ENCODE measurements at regions not wholly inside any gene's neighbourhood (a gene's known extent, or its start where the extent isn't known, plus 50 kb on each side); places are given as distances from the start of the nearest gene placed in this dataset.
"Not testable (repeated sequence)": the region's sequence is repeated elsewhere in the genome, so short reads cannot be mapped to it uniquely, and the experiment has no call there.

DNA sequence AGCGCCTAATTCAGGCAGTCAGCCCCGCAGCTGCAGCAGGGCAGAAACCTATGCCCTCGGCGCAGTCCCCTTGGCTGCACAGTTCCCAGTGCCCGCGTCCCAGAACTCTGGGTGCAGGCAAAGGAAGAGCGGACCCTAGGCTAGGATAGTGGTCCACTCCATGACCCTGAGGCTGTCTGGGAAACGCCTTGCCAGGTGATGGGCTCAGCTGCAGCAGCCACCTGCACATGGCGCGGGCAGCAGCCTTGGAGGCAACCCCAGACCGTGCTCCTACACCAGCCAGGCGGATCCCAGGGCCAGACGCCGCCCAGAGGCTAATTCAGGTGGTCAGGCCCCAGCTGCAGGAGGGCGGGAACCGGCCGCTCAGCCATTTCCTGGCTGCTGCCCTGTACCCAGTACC is 83.0 kb downstream of the POTEC start:
- H3K4me3 ChIP-seq (replicated peaks; ENCODE audit: low read depth, low read length); DNase-seq (ENCODE audit: low read depth): not testable (repeated sequence)

DNA sequence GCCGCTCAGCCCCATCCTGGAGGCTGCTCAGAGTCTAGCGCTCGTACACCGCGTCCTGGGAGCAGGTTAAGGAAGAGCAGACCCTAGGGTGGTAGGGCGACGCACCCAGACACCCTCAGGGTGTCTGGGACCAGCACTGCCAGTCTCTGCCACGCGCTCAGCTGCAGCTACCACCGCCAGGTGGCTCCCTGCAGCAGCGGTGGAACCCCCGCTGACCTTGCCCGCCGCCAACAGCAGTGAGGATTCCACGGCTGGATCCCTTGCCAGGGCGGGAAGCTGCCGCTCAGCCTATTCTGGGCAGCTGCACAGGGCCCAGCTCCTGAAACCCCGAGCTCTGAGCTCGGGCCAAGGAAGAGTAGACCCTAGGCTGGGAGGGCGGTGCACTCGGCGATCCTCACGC is 83.6 kb downstream of the POTEC start:
- not testable (repeated sequence) for DNase-seq (ENCODE audit: low read depth); H3K4me3 ChIP-seq (replicated peaks; ENCODE audit: low read depth, low read length)

DNA sequence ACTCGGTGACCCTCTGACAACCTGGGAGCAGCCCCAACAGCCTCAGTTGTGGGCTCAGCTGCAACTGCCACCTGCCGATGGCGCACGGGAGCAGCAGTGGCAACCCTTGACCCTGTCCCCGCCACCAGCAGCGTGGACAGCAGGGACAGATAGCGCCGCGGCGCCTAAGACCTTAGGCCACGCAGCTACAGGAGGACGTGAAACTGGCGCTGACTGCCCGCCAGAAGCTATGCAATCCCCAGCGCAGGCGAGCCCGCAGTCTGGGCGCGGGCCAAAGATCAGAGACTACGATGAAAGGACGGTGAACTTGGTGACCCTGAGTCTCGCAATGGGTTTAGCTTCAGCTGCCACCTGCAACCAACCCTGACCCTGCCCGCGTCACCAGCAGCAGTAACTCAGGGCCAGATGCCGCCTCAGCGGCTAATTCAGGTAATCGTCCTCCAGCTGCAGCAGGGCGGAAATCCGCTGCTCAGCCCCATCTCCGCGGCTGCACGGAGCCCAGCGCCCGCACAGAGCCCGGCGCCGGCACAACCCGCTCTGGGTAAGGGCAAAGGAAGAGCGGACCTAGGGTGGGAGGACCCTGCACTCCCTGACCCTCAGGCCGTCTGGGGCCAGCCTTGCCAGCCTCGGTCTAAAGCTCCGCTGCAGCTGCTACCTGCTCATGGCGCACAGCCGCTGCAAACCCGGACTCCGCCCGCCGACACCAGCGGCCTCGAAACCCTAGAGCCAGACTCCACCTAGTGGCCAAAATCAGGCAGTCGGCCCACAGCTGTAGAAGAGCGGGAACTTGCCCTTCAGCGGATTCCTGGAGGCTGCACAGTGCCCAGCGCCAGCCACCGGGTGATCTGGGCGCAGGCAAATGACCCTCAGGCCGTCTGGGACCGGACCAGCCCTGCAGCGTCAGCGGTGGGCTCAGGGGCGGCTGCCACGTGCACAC is 85.1 kb downstream of the POTEC start:
- H3K4me3 ChIP-seq (replicated peaks; ENCODE audit: low read depth, low read length); DNase-seq (ENCODE audit: low read depth): not testable (repeated sequence)

DNA sequence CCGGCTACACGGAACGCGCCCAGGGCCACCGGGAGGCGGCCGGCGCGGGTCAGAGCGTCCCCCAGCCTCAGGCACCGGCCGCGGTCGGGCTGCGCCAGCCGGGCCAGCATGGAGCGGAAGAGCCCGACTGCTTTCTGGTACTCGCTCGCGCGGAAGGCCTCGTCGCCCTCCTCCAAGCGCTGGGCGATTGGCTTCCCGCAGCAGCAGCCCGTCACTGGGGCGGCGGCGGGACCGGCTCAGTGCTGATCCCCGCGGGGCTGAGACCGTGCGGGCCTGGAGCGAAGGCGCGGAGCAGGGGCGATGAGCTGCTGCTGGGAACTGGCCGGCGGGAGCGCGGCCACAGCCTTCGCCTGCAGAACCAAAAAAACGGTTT is 92.8 kb downstream of the POTEC start:
- DNase-seq (ENCODE audit: low read depth); H3K4me3 ChIP-seq (replicated peaks; ENCODE audit: low read depth, low read length): not testable (repeated sequence)

DNA sequence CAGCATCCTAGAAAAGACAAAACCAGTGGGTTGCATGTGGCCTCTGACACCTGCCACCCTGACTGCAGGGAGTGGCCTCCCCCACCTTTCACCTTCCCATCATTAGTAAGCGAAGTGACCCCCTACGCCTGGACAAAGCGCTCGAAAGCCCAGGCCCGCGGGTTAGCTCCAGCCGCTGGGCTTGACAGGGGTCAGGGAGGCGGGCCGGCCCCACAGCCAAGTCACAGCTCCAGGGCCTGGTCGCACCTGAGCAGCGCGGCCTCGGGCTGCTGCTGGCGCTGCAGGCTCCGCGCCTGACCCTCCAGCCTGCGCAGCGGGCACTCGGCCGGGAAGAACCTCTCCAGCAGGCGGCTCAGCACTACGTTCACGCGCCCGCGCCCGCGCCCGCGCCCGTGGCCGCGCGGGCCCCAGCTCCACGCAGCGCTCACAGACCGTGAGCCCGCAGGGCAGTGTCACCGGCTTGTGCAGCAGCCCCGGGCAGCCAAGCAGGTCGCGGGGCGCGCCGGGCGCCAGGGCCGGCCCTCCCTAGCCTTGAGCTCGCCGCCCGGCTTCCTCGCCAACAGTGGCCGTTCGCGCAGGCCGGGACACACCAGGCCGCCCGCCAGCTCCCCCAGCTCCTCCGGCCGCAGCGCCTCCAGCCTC is 93.3 kb downstream of the POTEC start:
- H3K4me3 ChIP-seq (replicated peaks; ENCODE audit: low read depth, low read length); DNase-seq (ENCODE audit: low read depth): not testable (repeated sequence)

DNA sequence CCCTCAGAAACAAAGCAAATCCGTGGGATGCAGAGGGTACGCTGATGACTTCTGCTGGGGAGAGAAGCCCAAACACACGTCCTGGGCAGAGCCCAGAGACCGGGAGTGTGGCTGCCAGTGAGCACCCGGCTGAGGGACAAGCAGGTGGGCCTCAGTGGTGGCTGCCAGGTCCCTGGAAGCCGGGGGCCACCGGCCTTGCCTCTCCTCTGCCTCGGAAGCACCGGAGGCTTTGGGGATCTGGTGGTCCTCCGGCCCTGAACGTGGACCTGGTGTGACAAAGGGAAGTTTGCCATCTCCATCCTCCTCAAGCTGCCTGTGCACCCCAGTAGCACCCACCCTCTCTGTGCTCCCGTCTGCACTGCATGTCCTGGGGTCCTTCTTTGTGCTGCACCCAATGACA is 94.3 kb downstream of the POTEC start:
- not testable (repeated sequence) for DNase-seq (ENCODE audit: low read depth); H3K4me3 ChIP-seq (replicated peaks; ENCODE audit: low read depth, low read length)

DNA sequence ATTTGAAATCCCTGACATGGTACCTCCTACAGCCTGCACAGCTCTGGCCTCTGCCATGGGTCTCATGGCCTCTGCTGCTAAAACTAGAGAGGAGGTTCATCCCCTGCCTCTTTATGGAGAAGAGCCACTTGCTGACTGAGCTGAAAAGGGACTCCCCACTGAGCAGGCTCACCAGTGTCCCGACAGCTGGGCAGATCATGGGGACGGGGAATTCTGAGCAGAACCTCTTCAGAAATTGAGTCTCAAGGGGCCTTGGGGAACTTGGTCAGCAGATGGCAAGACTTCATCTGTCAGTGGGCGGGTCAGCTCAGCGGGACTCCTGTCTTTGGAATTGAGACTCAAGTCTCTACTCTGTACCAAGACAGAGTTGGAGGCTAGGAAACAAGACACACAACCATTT is 95.7 kb downstream of the POTEC start:
- not testable (repeated sequence) for DNase-seq (ENCODE audit: low read depth); H3K4me3 ChIP-seq (replicated peaks; ENCODE audit: low read depth, low read length)

DNA sequence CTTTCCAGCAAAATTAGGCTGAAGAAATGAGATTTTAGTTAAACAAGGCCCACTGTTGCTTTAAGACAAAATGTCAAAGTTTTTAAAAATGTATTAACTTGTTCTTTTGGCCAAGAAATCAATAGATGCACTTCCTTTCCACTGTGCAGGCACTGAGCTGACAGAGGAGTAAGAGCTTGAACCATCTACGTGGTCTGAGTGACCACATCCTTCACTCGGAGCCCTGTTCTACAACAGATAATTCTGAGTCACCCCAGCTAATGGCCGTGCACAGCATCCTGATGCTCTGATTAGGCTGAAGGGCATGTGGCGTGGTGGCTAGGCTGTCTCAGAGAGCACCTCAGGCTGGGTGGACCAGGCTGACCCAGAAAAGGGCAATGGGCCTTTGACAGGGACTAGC is 107.9 kb downstream of the POTEC start:
- H3K4me3 ChIP-seq (replicated peaks; ENCODE audit: low read depth, low read length); DNase-seq (ENCODE audit: low read depth): not testable (repeated sequence)

DNA sequence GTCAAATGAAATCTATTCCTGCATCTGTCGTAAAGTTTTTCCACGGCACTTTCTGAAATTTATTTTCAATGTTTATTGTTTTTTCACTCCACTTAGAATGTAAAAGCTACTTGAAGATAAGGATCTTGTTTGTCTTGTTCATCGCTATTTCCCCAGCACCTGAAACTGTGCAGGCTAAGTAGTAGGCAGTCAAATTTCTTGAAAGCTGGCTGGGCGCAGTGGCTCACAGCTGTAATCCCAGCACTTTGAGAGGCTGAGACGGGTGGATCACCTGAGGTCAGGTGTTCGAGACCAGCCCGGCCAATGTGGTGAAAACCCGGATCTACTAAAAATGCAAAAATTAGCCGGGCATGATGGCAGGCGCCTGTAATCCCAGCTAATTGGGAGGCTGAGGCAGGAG is 111.0 kb downstream of the POTEC start:
- H3K4me3 ChIP-seq (replicated peaks; ENCODE audit: low read depth, low read length); DNase-seq (ENCODE audit: low read depth): not testable (repeated sequence)

DNA sequence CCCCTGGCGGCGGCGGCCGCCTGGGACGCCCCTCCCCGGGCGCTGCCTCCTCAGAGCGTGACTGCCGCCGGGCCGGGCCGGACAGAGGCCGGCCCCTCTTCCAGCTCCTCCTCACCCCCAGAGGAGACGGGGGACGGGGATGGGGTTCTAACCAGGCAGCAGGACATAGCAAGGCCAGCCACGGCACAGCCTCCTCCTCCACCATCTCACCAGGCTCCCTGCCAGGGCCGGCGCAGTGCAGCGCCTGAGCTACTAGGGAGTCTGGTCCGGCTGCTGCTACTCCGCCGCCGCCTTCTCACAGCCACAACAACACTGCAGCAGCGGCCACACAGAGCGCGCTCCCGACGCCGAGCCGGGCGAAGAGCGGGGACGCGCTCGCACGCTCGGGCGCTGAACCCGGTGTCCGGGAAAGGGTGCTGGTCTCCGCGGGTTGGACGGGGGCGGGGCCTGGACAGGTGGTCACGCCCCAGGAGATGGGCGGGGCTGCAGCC is 112.3 kb downstream of the POTEC start:
- not testable (repeated sequence) for H3K4me3 ChIP-seq (replicated peaks; ENCODE audit: low read depth, low read length)
- DNase-seq (ENCODE audit: low read depth) = peak; percentile 0

DNA sequence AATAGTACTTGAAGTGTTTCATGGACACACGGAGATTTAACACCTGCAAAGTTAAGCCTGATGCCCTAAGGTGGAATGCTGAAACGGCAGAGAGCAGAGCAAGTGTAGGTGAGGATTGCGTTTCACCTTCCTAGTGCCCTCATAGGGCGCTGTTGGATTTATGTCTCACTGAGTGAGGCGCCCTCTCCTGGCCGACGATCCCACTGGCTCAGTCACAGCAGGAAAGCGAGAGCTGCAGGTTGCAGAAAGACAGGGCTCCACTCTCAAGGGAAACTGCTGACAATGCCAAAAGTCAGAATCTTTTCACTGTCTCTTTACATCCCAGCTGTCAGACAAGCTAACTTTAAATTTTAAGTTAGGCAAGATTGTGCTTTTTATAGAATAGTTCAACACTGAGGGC is 127.6 kb downstream of the POTEC start:
- not testable (repeated sequence) for DNase-seq (ENCODE audit: low read depth); H3K4me3 ChIP-seq (replicated peaks; ENCODE audit: low read depth, low read length)

DNA sequence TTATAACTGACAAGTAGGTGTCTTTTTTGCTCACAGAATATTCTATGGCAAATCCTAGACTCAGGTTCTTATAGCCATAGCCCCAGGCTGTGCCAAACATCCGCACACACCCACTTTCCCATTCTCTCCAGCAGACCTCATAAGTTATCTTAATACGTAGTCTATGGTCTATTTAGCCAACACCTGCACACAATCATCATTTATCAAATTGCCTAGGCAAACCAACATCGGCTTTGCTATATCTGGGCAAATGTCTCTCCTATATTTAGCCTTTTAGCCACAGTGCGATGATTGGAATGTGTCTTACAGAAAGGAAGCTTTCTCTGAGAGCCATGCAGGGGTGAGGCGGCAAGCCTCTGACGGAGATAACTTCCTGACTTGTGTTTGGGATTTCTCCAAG is 128.0 kb downstream of the POTEC start:
- DNase-seq (ENCODE audit: low read depth); H3K4me3 ChIP-seq (replicated peaks; ENCODE audit: low read depth, low read length): not testable (repeated sequence)

DNA sequence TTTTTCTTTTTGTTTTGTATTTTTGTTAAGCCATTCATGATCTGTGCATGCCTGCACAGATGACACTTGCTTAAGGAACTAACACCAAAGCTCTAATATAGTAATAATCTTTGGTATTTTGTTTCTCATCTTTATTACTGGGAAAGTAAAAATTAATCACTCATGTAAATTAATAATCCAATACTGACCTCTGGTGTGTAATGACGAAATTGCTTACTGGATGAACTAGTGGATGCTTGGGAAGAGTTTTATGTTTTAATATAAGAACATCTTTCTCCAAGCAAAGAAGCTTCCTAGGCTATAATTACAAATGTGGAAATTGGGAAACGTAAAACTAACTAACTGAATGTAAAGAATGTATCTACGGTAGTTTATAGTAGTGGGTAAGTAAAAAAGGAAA is 147.9 kb downstream of the POTEC start:
- not testable (repeated sequence) for DNase-seq (ENCODE audit: low read depth); H3K4me3 ChIP-seq (replicated peaks; ENCODE audit: low read depth, low read length)

DNA sequence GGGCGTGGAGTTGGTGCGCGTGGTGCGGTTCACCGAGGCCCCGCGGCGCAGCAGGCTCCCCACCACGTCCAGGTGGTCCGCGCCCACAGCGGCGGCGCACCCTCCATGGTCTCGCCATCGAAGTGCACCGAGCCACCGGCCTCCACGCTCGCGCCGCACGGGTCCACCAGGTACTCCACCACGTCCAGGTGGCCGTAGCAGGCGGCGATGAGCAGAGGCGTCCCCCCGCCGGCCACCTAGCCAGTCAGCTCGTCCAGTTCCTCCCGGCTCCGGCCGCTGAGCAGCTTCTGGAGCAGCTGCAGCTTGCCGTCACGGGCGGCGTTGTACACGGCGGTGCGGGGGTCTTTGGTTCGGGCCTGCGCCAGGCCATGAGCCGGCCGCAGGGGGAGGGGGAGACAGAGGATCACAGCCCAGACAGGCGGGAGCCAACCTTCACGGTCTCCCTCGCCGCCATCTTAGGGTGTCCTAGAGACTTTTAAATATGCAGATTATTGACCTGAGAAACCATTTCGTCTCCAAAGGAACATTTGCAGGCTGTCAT is 149.8 kb downstream of the POTEC start:
- H3K4me3 ChIP-seq (replicated peaks; ENCODE audit: low read depth, low read length); DNase-seq (ENCODE audit: low read depth): not testable (repeated sequence)

DNA sequence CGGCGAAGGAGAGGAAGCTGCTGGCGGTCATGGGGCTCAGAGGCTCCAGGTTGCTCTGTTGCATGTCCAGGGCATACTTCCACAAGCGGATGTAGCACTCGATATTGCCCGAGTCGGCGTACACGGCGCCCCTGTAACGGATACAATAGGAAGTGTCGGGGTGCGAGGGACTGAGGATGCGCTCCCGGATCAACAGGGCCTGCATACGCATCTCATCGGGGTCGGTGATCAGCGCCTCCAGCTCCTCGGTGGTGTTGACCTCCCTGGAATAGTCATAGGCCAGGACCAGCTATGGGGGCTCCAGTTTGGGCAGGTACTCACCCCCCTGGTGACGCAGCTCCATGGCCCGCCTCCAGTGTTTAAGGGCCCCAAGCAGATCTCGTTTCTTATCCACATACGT is 150.8 kb downstream of the POTEC start:
- not testable (repeated sequence) for DNase-seq (ENCODE audit: low read depth); H3K4me3 ChIP-seq (replicated peaks; ENCODE audit: low read depth, low read length)

DNA sequence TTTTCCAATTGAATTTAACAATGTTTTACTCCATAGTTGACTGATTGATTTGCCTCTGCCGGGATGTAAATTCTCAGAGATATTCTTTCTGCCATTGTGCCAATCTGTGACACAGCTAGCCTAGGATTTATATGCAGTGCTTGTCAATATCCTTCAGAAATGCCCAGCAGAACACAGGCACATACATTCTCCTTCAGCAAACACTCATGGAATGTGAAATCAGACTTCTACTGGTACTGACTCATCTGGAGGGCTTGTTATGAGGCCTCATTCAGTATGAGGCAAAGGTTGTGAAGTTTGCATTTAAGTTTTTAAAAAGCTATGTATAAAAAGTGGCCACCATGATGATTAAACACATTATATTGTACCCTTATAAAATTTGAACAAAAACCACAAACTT is 158.4 kb downstream of the POTEC start:
- not testable (repeated sequence) for DNase-seq (ENCODE audit: low read depth); H3K4me3 ChIP-seq (replicated peaks; ENCODE audit: low read depth, low read length)

DNA sequence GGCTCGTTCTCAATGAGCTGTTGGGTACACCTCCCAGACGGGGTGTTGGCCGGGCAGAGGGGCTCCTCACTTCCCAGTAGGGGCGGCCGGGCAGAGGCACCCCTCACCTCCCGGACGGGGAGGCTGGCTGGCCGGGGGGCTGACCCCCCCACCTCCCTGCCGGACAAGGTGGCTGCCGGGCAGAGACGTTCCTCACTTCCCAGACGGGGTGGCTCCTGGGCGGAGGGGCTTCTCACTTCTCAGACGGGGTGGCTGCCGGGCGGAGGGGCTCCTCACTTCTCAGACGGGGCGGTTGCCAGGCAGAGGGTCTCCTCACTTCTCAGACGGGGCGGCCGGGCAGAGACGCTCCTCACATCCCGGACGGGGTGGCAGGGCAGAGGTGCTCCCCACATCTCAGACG is 160.7 kb downstream of the POTEC start:
- not testable (repeated sequence) for H3K4me3 ChIP-seq (replicated peaks; ENCODE audit: low read depth, low read length); DNase-seq (ENCODE audit: low read depth)

DNA sequence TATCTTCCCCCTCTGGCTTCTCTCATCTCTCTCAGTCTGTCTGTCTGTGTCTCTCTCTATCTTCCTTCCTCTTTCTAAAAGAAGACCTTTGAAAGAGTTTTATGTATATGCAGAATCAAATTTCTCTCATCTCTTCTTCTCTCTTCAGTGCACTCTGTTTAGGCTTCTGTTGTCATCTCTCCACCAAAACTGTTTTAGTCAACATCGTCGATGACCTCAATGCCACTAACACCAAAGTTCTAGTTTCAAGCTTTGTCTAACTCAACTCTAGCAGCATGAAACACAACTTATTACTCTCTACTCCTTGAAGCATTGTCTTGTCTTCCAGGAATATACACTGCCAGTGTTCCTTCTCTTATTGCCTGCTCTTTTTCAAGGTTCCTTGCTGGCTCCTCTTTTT is 163.9 kb downstream of the POTEC start:
- DNase-seq (ENCODE audit: low read depth); H3K4me3 ChIP-seq (replicated peaks; ENCODE audit: low read depth, low read length): not testable (repeated sequence)

DNA sequence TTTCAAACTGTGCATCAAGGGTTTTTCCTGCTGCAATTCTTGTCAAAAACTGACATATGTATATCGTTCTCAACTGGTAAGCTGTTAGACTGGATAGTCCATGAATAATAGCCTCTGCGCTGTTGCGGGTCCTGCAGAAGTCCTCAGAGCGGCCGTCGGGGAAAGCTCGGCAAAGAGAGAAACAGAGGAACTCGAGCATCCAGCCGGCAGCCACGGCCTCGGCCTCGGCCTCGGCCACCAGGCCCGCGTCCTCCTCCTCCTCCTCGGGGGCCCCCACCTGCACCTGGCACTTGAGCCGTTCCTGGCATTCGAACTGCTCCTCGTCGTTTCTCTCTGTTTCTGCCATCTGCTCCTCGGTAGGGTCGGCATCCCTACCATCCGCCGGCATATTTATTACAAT is 165.0 kb downstream of the POTEC start:
- H3K4me3 ChIP-seq (replicated peaks; ENCODE audit: low read depth, low read length); DNase-seq (ENCODE audit: low read depth): not testable (repeated sequence)

DNA sequence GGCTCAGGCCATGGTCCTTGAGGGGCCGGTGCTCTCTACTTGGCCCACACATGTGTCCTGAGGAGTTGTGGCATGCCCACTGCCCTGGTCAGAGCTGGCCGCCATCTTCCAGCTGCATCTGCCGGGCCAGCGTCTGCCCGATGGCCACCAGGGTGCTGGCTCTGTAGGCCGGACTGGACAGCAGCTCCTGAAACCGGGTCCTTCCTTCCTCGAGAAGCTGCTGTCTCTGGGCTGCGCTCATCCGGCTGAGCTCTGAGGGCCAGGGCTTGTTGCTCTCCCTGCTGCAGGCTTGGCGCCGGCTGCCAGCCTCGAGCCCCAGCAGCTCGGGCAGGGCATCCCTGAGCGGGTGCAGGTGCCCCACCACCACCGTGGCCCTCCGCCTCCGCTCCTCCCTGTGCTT is 182.1 kb downstream of the POTEC start:
- DNase-seq (ENCODE audit: low read depth); H3K4me3 ChIP-seq (replicated peaks; ENCODE audit: low read depth, low read length): not testable (repeated sequence)
